AG09309 (cell line): ENCODE measurements at regions not wholly inside any gene's neighbourhood (a gene's known extent, or its start where the extent isn't known, plus 50 kb on each side); places are given as distances from the start of the nearest gene placed in this dataset.

ENCODE experiments used
- DNase-seq: peaks from one replicate; pipeline ENCODE4 v3.0.0-alpha.2; 2010; ENCODE audit warnings: low read depth
- H3K4me3 ChIP-seq: 2 replicates; pipeline ENCODE4 v1.5.1; 2011; ENCODE audit warnings: mild to moderate bottlenecking, low read depth, low read length, moderate library complexity; ENCODE audit not compliant: control insufficient read depth
- TF ChIP-seq, protein P1 (sequence below): IDR thresholded peaks from 2 replicates; pipeline ENCODE4 v1.5.1; 2011; ENCODE audit warnings: mild to moderate bottlenecking, low read depth, low read length, inconsistent platforms; ENCODE audit not compliant: insufficient read depth, control insufficient read depth; ENCODE audit errors: missing control alignments

DNA sequence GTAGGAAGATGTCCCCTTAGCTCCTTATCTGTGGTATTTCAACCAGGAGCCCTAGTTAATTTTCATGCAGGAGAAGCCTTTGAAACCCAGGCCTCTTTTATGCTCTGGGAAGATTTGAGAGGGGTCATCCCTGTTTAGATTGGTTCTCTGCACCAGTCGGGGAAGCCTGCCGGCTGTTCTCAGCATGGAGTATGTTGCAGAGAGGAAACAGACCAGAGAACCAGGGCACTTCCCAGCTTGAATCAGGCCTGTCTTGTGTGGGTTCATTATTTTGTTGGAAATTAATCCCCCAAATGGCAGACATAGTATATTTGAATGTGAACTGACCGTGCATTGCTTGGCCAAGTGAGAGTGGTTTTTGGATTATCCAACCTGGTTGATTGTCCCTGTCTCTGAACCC lies 1082.1 kb upstream of the RBFOX1 start:
- DNase-seq = no peak
- H3K4me3 ChIP-seq = no peak overlapping the region
- TF ChIP-seq, protein P1, sequence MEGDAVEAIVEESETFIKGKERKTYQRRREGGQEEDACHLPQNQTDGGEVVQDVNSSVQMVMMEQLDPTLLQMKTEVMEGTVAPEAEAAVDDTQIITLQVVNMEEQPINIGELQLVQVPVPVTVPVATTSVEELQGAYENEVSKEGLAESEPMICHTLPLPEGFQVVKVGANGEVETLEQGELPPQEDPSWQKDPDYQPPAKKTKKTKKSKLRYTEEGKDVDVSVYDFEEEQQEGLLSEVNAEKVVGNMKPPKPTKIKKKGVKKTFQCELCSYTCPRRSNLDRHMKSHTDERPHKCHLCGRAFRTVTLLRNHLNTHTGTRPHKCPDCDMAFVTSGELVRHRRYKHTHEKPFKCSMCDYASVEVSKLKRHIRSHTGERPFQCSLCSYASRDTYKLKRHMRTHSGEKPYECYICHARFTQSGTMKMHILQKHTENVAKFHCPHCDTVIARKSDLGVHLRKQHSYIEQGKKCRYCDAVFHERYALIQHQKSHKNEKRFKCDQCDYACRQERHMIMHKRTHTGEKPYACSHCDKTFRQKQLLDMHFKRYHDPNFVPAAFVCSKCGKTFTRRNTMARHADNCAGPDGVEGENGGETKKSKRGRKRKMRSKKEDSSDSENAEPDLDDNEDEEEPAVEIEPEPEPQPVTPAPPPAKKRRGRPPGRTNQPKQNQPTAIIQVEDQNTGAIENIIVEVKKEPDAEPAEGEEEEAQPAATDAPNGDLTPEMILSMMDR = no peak

DNA sequence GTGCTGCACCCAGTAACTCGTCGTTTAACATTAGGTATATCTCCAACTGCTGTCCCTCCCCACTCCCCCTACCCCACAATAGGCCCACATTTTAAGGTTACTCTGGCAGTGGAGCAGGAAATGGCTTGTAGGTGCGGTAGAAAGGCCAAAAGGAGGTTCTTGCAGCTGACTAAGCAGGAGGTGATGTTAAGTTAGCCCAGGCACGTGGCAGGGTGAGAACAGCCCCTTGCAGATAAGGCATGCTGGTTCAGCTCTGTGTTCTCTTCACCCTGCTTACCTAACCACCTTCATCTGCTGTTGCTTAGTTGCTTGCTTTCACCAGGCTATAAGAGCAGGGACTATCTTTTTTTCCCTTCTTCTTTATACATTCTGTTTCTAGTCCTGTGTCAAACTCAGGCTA lies 1082.8 kb upstream of the RBFOX1 start:
- DNase-seq = no peak
- TF ChIP-seq, protein P1 = no peak
- H3K4me3 ChIP-seq = no peak overlapping the region

DNA sequence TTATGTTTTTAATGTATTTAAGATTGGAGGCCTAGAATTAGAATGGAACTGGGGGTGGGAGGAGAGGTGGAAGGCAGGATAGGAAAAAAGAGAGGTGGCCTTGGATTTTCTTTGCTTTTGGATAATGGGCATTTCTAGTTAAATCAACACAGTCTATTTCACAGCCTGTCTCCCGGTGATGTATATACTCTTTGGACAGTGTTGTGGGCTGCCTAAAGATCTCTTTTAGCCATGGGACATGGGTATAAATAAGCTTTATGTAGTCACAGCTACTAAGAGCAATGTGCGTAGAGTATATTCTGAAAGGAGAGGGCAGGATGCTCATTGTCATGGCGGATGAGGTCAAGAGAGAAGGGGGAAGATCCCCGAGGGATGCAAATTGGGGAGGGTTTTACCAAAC lies 1084.4 kb upstream of the RBFOX1 start:
- DNase-seq = no peak
- H3K4me3 ChIP-seq = no peak overlapping the region
- TF ChIP-seq, protein P1 = no peak

DNA sequence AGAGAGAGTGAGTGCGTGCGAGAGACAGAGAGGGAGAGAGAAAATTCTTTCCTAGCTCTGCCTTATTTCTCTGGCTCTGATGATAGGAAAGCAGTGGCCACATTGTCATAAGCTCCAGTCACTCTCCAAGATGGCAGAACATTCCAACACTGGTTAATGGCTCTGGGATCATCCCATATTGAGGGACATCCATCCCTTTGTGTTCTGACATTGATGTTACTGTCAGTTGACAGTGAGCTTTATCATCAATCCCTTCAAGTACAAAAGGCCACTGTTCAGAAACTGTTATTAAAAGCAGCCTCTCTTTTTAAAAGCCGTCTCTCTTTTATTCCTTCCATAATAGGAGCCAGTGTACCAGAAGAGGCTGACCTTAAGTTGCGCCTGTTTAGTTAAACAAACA lies 1084.9 kb upstream of the RBFOX1 start:
- no peak for DNase-seq
- H3K4me3 ChIP-seq = no peak overlapping the region
- TF ChIP-seq, protein P1 = no peak

DNA sequence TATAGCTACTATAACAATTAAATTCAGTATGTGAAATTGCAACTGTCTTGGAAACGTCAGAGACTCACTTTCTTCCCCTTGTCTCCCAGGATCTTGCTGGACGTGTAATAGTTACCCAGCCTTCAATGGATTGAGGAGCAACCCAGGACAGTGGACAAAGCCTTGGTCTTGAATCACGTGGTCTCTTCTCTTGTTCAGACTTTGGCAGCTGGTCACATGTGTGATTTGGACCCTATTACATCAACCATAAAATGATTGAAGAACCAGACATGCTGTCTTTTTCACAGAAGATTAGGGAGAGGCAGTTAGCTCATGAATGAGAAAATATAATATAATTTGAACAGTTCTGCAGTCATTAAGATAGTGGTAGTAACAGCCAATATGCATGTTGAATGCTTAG lies 1085.5 kb upstream of the RBFOX1 start:
- TF ChIP-seq, protein P1 = no peak
- H3K4me3 ChIP-seq = no peak overlapping the region
- DNase-seq = no peak

DNA sequence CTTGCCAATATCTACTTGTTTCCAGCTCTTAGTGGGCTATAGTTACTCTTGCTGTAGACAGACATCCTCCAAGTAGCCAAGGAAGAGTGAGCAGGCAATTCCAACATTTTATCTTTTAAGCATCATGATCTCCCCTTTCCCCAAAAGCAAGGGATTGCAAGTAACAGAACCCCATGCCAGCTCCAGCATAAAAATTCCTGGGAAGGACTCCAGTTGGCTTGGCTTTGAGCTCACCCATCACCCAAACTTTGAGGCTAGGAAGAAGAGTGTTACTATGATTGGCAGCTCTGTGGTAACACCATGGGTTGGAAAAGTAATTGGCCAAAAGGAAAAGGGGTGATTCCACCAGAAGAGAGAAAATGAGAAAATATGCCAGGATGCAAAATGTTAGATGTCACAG lies 1086.4 kb upstream of the RBFOX1 start:
- no peak for DNase-seq
- no peak overlapping the region for H3K4me3 ChIP-seq
- TF ChIP-seq, protein P1 = no peak

DNA sequence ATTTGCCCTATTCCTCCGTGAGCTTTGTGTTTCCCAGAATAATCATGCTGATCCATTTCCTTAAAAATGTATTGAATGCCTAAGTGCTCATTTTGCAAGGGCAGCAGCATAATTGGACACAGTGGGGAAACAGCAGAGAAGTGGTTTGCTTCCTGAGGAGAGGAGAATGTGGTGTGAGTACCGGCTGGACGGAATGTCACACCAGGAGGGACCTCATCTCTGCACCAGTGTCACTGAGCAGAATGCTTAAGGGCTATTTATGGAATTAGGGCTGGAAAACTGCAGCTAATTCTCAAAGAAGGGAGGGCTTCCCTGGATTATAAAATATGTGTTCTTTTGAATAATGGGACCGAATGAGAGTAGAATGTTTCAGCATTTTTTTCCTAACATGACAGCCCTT lies 1100.6 kb upstream of the RBFOX1 start:
- H3K4me3 ChIP-seq = no peak overlapping the region
- TF ChIP-seq, protein P1 = no peak
- DNase-seq = no peak
